ENCODE measurements at regions not wholly inside any gene's neighbourhood (a gene's known extent, or its start where the extent isn't known, plus 50 kb on each side); places are given as distances from the start of the nearest gene placed in this dataset.

- TF ChIP-seq CTCF (IDR thresholded peaks at IDR 0.05): no peak
- no peak for TF ChIP-seq EP300 (IDR thresholded peaks at IDR 0.05)
- TF ChIP-seq EHMT2 (IDR thresholded peaks at IDR 0.05; ENCODE audit: low read depth): no peak
- no peak for TF ChIP-seq NPAS2 (CRISPR knock-in tag; IDR thresholded peaks at IDR 0.05; ENCODE audit: borderline replicate concordance)
- TF ChIP-seq REST (IDR thresholded peaks at IDR 0.05): no peak
- no peak for TF ChIP-seq MAZ (IDR thresholded peaks at IDR 0.05; ENCODE audit: borderline replicate concordance, low read depth, low read length)
- no peak for TF ChIP-seq KDM1A (IDR thresholded peaks at IDR 0.05; ENCODE audit: low read depth)
- no peak for TF ChIP-seq ZFP36 (IDR thresholded peaks at IDR 0.05; ENCODE audit: borderline replicate concordance, partially characterized antibody)
Measured at GRCh38 chr4:24453951-24454350, 130.4 kb downstream of the DHX15 start.

Measured in A549 (cell line).